ENCODE measurements at regions not wholly inside any gene's neighbourhood (a gene's known extent, or its start where the extent isn't known, plus 50 kb on each side); places are given as distances from the start of the nearest gene placed in this dataset.

- Histone ChIP-seq H3K9me3 (no peaks in the 10 kb centered on the region), H3K4me3 (no peak overlapping the region), H3K27me3 (no peaks in the 10 kb centered on the region), H3K36me3 (no peaks in the 10 kb centered on the region), H3K27ac (no peak overlapping the region), H3K4me1 (no peaks in the 10 kb centered on the region)
- DNase-seq (ENCODE audit: low spot score in 2 of 2) = no peak
- TF ChIP-seq CTCF (IDR thresholded peaks at IDR 0.05) = no peak
- intact Hi-C loops (cut with DNase I) = no loop called here
Observed at GRCh38 chr11:44452827-44453572, 112.5 kb upstream of the CD82 start.

GRCh38 chr11:44453871-44454270 is 111.6 kb upstream of the CD82 start:
- Histone ChIP-seq H3K4me3 (no peak overlapping the region), H3K27ac (no peak overlapping the region), H3K27me3 (no peaks in the 10 kb centered on the region), H3K36me3 (no peaks in the 10 kb centered on the region), H3K4me1 (no peaks in the 10 kb centered on the region), H3K9me3 (no peaks in the 10 kb centered on the region)
- no peak for TF ChIP-seq CTCF (IDR thresholded peaks at IDR 0.05)
- no peak for DNase-seq (ENCODE audit: low spot score in 2 of 2)
- intact Hi-C loops (cut with DNase I) = no loop called here

GRCh38 chr11:44454666-44455065 is 110.8 kb upstream of the CD82 start:
- H3K36me3 ChIP-seq = no peaks in the 10 kb centered on the region
- no peaks in the 10 kb centered on the region for H3K9me3 ChIP-seq
- H3K27ac ChIP-seq = no peak overlapping the region
- H3K27me3 ChIP-seq = no peaks in the 10 kb centered on the region
- DNase-seq (ENCODE audit: low spot score in 2 of 2) = no peak
- no peaks in the 10 kb centered on the region for H3K4me1 ChIP-seq
- intact Hi-C loops (cut with DNase I) = no loop called here
- H3K4me3 ChIP-seq = no peak overlapping the region
- TF ChIP-seq CTCF (IDR thresholded peaks at IDR 0.05) = no peak

- DNase-seq (ENCODE audit: low spot score in 2 of 2) = no peak
- TF ChIP-seq CTCF (IDR thresholded peaks at IDR 0.05) = peak in 1 of 3 experiments; percentile 14
Observed at GRCh38 chr11:44456544-44457300, 108.7 kb upstream of the CD82 start.

GRCh38 chr11:44457862-44458261 is 107.6 kb upstream of the CD82 start:
- no peak for TF ChIP-seq CTCF (IDR thresholded peaks at IDR 0.05)
- no peaks in the 10 kb centered on the region for H3K27me3 ChIP-seq
- no peaks in the 10 kb centered on the region for H3K36me3 ChIP-seq
- H3K4me3 ChIP-seq = no peak overlapping the region
- H3K4me1 ChIP-seq = no peaks in the 10 kb centered on the region
- H3K27ac ChIP-seq = no peak overlapping the region
- intact Hi-C loops (cut with DNase I) = no loop called here
- DNase-seq (ENCODE audit: low spot score in 2 of 2) = no peak
- no peaks in the 10 kb centered on the region for H3K9me3 ChIP-seq

More at GRCh38 chr11:44456544-44457300, 108.7 kb upstream of the CD82 start:
- Histone ChIP-seq H3K9me3 (no peaks in the 10 kb centered on the region), H3K27ac (no peak overlapping the region), H3K4me3 (no peak overlapping the region), H3K27me3 (no peaks in the 10 kb centered on the region), H3K4me1 (no peaks in the 10 kb centered on the region), H3K36me3 (no peaks in the 10 kb centered on the region)
- intact Hi-C loops (cut with DNase I) = no loop called here

Measured in ascending aorta (tissue), 2 donors.